HG03565 (cell line): ENCODE measurements at regions not wholly inside any gene's neighbourhood (a gene's known extent, or its start where the extent isn't known, plus 50 kb on each side); places are given as distances from the start of the nearest gene placed in this dataset.
"Not testable (repeated sequence)": the region's sequence is repeated elsewhere in the genome, so short reads cannot be mapped to it uniquely, and the experiment has no call there.

Experiments
- ATAC-seq: cut with Tn5 transposase; IDR thresholded peaks from one replicate; pipeline ENCODE4 v1.9.1; 2021; ENCODE audit warnings: mild to moderate bottlenecking, moderate library complexity; ENCODE audit not compliant: unreplicated experiment

DNA sequence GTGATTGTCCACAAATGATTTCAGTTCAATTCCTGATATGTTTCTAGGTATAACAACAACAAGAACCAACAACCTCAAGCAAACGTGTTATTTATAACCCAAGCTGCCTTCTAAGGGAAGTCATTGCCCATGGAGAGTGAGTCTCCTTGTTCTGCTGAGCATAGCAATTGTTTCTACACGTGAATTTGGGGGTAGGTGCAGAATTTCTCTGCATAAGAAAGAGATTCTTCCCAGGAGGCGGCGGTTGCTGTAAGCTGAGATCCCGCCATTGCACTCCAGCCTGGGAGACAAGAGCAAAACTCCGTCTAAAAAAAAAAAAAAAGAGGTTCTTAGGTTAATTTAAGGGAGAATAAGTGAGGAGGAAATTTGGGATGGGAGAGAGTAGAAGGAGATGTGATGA lies 226.5 kb upstream of the PELI2 start:
- no peak for ATAC-seq

DNA sequence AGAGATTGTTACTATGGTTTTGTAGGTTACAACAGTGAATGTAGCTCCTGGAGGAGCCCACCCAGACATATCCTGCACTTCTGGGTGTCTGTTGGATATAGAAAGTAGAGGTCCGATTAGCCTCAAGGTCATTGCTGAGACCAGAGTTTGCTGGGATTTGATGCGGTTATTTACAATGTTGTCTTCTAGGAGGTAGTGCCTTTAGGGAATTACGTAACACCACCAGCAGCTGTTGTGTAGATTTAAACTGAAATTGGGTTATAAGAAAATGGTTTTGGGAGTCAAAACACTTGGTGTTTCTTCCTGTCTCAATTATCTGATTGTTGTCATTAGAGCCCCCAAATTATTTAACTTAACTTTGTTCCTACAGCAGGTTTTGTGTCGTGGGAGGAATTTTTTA lies 225.3 kb upstream of the PELI2 start:
- ATAC-seq, result no peak

DNA sequence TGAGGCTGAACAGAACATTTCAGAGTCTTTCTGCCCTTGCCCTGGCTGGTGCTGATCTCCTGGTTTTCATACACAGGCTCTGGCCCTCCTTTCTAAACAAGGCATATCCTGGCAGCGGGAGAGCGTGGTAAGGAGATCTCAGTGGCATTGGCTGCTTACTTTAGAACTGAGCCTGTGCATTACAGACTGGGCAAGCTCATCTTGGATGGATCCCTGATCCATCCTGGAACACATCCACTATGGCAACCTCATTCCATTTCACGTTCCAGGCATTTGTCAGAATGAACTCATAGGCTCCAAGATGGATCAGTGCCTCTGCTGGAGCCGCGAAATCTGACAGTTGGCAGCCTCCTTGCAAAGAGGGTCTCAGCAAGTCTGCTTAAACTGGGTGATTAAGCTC lies 224.5 kb upstream of the PELI2 start:
- ATAC-seq, result no peak

DNA sequence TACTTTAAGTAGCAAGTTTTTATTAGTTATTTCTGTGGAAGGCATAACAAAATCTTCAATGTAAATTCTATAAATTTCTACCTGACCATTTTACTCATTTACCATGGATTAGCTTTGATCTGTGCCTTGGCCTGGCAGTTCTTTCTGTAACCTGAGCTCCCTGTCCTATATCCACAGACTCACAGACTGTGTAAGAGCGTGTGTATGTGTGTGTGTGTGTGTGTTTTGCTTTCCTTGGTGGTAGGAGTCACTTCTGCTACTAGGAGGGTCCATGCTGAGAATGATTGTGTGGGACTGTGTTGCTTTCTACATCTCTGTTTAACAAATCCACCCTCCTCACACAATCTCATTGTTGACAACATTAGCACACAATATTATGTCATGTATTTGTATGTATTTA lies 221.2 kb upstream of the PELI2 start:
- ATAC-seq, result no peak

DNA sequence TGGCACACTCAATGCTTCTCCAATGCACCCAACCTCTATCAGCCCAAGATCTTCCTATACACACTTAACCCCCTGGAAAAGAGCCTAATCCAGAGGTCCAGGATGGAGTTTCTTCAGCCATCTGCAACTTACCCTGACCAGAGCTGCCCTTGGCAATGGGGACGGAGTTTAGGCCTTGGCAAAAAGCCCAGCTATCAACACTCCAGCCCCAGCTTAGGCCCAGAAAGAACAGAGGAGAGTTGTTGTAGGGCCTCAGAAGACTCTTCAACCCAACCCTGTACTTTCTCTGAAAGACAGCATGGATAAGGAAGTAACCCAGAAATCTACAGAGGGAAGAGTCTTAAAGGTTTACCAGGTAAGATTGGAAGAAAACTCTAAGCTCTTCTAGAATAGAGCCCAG lies 219.3 kb upstream of the PELI2 start:
- no peak for ATAC-seq

DNA sequence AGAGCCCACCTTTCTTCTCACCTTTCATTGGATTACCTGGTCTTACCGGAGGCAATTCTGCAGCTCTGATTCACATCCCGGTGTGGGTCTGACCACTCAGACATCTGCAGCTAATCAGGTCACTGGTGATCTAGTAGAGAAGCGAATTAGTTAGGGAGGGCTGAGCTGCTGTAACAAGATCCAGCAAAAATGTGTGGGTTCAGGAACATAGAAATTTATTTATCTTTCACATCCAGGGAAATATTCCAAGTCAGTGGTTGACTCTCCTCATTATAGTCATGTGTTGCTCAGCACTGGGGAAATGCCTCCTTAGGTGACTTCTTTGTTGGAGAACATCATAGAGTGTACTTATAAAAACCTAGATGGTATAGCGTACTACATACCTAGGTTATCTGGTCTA lies 218.7 kb upstream of the PELI2 start:
- ATAC-seq, result no peak

DNA sequence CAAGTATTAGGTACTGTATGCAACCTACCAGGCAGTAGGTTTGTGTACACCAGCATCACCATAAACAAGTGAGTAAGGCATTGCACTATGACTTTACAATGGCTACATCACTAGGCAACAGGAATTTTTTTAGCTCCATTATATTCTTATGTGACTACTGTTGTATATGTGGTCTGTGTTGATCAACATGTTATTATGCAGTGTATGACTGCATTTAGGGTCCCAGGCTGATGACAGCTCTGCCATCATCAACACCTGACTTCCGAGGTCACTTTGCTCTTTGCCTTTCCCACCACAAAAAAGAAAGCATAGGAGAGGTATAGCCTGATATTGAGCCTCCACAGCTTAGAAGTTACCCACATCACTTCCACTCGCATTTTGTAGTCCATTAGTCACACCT lies 217.5 kb upstream of the PELI2 start:
- ATAC-seq, result no peak

DNA sequence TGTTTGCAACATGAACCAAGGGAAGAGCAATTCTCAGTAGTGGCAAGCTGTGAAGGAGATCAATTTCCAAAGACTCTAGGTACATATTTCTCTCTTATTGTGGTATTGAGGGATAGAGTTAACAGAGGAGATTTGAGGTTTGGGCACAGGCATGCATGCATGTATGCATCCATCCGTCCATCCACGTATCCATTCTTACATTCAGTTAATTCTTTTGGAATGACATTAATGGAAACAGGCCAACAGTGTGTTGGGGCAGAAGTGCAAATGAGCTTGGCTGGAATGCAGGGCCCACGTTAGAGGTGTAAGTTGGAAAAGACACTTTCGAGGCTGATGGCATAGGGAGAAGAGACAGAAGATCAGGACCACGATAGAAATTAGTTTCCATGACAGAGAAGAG lies 216.9 kb upstream of the PELI2 start:
- ATAC-seq, result no peak

DNA sequence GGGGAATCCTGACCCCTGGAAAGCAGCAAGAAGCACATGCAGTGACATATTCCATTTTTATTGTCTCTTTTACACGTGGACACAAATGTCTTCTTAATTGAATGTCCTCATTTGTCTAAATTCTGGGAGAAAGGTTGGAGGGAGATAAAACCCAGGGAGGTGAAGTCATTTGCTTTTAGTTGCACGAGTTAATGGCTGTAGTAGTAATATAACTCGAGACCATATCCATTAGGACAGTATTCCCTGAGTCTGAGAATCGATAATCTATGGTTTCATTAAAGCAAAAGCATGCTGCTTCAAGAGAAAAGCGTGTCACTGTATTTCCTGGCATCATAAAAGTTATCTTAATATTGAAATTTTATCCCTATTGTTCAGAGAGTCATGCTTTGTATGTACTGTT lies 216.0 kb upstream of the PELI2 start:
- no peak for ATAC-seq

DNA sequence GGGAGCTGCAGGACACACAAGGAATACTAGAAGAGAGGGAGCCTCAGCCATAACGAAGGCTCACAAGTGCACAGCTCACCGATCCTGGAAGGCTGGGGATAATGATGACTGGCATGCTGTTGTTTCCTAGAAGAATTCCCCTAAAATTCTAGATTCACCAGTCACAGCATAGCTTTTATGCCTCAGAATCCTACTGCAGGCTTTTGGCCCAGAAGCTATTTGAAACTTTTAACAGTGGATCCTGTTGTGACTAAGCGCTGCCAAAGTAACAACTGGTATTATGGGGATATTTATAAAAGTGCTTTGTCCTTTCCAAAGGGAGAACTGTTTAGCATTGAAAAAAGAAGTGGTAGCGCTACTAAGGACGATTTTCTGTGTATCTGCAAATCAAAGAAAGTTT lies 214.1 kb upstream of the PELI2 start:
- ATAC-seq, result no peak

DNA sequence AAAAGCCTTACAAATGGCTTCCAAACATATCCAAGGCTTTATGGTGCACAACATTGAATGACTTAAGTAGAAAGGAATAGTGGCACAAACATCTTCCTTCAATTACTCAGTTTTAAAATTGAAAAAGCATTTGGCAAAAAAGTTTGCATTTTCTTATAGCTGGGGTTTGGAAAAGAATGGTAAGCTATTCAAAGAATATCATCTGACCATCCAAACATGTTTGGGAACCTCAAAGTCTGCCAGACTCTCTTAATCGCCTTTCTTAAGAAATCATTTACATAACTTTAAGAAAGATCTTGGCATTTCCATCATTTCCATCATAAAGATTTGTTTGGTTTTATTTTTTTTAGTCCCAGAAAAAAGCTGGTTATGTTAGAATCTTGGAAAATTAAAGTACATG lies 210.1 kb upstream of the PELI2 start:
- ATAC-seq, result no peak

DNA sequence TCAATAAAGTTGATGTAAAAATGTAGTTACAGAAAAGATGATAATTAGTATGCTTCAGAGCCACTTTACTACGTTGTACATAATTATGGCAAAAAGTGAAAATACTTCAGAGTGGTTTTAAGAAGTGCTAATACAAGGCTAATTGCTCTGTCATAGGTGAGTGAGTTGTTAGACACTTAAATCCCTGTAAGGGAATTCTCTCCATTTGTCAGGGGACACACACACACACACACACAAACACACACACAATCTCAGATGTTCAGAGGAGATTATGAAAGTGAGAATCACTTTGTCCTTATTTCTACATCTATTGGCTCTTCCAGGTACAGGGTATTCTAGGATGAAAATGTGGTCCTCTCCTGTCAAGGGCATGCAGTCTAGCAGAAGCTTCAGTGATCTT lies 208.3 kb upstream of the PELI2 start:
- ATAC-seq, result no peak

DNA sequence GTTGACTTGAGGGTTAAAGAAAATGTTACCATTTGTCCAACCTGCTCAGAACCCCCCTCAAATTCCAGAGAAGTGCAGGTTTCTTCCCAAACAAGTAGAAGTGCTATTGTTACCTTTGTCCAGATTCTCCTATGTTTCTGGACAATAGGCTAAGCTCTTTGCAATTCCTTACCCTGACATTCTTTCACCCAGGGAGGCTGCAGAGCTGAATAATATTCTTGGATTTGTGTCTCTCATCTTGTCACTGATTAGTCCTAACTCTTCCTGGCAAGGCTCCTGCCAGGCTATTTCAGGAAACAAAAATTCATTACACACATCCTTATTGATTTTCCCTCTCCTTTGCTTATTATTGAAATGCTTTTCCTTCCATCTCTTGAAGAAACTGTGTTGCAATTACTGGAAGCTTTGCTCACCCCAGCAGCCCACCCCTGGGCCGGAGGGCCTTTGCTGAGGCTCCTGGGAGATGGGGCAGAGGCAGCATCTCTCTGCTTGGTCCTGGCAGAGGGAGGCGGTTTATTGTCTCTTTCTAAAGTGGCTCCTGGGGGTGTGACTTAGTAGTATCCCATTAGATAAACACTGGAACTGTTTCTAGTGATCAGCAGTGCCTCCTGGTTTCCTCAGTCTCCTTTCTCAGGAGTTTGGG lies 207.5 kb upstream of the PELI2 start:
- no peak for ATAC-seq

DNA sequence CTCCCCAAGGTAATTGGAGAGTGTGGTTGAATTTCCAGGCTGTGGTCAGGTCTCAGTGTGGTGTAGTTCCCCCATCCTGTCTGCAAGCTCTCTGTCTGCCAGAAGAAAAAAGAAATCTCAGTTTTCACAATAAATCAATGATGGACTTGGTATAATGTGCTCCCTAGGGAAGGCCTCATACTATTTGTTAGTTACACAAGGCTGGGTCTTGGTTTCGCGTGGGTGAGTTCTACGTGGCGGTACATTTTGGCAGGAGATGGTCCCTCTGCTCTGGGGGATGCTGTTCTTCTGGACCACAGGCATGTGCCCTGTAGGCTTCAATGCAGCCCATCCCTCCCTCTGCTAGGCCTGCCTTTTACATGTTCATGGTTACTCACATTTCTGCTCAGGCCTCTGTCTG lies 206.4 kb upstream of the PELI2 start:
- no peak for ATAC-seq

DNA sequence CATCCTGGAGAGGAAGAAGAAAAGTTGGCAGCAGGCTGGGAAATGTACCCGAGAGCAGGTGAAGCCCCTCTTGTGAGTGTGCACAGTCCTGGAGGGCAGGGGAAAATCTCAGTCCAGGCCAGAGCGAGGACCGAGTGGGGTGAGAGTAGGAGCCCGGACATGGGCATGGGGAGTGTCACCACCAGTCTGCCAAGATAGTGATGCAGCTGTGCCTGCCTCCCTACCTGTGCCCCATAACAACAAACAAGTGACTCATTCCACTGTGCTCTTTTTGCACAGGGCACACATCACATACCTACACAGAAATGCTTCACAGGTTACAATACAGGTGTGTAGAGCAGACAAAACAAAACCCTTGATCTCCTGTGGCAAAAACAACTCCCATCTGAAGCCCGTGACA lies 205.9 kb upstream of the PELI2 start:
- no peak for ATAC-seq

DNA sequence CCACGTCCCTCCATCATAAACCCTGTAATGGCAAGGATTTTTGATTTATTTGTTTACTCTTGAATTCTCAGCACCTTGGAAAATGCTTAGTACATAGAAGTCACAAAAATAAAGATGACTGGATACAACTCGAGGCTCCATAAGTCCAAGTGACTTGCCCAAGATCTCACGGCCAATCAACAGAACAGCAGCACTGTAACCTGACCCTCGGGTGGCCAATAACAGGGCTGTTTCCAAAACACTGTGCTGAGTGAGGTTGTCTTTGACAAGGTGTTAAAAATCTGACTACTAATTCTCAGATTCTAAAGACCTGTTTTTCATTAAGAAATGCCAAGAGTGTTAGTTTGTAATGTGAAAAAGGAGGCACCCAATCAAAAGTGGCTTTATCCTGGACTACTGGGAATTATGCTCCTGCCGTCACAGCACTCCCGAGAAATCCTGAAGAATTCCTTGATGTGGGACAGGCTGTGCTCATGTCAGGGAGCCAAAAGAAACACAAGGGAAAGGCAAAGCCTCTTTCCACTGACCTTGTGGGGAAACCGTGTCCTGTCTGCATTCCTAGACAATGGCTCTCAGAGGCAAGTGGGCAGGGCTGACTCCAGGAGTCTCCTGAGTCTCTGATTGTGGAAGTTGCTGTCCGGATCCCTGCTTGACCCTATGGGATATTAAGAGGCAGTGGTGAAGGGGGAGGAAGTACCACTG lies 204.7 kb upstream of the PELI2 start:
- ATAC-seq, result no peak

DNA sequence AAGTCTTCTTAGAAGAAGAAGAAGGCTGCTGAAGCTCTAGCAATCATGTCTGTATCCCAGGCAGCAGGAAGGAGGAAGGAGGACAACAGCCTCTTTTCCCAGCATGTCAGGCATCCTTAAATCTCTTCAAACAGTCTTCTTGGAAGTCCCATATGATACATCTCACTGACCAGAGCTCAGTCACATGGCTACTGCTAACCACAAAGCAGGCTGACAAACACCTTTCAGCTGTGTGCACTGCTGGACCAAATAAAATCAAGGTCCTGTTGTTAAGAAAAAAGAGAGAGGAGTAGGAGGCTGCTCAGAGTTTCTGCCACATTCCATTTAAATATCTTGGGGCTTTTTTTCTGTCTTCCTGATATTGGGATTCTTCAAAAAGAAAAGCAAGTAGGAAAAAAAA lies 203.4 kb upstream of the PELI2 start:
- no peak for ATAC-seq

DNA sequence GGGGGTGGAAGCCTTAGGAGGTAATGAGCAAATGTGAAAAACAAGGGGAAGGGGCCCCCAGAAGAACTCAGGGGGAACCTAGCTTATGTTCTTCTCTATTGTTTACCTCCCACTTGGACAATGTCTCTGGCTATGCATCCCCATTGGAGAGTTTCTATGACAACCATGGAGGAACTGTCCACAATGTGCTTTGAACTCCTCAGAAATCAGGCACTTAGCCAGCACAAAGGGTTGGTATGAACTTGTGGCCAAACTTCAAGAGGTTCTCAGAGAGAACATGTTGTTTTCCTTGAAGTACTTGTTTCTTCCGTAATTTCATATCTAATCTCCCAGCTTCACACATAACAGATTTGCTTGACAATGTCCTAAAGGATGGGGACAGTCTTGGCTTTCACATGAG lies 202.8 kb upstream of the PELI2 start:
- no peak for ATAC-seq

DNA sequence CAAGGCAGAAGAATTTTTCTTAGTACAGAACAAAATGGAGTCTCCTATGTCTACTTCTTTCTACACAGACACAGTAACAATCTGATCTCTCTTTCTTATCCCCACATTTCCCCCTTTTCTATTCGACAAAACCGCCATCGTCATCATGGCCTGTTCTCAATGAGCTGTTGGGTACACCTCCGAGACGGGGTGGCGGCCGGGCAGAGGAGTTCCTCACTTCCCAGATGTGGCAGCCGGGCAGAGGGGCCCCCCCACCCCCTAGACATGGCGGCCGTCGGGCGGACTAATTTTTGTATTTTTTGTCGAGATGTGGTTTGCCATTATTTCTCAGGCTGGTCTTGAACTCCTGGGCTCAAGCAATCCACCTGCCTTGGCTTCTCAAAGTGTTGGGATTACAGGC lies 198.4 kb upstream of the PELI2 start:
- ATAC-seq, result not testable (repeated sequence)

DNA sequence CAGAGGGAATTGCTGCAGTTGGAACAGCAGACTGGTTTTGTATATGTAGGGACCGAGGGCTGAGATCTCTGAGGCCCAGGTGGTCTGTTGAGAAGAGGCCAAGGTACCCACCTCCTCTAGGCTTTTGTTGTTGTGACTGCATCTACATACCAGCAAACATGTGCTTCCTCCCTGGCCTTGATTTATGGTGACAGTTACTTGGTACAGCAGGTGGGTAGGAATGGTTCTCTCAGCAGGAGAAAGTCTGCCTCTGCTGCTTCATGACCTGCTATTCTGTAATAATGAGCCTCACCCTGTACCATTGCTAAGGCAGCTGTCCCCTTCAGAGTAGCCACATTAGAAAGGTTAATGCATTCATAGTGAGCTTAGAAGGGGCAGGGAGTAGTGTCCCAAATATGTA lies 196.7 kb upstream of the PELI2 start:
- no peak for ATAC-seq

DNA sequence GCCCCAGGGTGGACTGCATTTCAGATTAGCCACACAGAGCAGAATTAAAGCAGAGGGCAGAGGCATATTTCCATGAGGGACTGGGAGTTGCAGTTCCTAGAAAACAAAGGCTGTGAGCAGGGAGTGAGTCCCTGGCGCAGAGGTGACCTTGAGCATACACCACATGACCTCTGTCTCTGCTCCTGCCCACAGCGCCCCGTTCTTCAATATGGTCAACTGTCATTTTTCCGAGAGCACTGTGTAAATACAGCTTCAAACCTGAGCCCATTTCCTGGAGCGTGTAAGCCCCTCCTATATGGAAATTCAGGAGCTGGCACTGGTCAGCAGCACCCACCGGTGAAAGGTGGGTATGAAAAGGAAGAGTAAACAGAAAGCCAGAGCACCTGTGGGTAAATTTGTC lies 192.2 kb upstream of the PELI2 start:
- ATAC-seq, result no peak

DNA sequence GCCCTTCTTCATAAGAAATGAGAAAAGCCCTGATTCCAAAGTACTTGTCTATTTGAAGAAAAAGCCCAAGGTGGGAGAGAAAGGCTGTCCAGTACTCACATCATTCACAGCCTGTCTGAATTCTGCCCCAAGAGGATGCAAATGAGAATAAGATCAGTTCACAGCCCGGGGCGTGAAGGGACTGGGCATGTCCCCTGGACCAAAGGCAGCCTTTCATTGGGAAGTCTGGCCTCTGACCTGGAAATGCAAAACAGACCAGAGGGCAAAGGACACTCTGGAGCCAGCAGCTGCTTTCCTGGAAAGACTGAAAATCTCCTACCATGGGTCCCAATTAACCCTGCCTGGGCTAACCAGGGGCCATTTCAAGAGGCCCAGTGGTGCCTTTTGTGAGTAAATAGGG lies 191.2 kb upstream of the PELI2 start:
- no peak for ATAC-seq

DNA sequence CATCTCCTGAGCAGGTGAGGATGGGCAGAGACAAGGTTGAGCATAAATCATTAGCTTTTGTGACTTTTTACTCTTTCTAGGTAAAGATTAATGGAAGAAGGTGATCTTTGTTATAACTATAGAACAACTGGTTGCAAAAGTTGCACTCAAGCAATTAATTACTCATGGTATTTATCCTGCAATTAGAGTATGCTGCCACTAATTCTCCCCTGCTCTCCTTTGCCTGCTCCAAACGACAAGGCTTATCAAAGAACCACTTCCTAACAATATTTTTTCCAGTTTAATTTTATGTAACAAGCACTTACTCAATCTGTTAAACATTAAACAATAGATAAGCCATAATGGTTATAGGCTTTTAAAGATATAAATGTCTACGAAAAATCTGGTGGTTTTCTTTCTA lies 189.9 kb upstream of the PELI2 start:
- no peak for ATAC-seq
